SKM-1 (cell line): ENCODE measurements at regions not wholly inside any gene's neighbourhood (a gene's known extent, or its start where the extent isn't known, plus 50 kb on each side); places are given as distances from the start of the nearest gene placed in this dataset.
"Not testable (repeated sequence)": the region's sequence is repeated elsewhere in the genome, so short reads cannot be mapped to it uniquely, and the experiment has no call there.

Source experiments
- DNase-seq: peaks from one replicate; lab custom pipeline; 2025; ENCODE audit not compliant: unreplicated experiment; lab: John Stamatoyannopoulos, UW

- DNase-seq = not testable (repeated sequence)
Observed at GRCh38 chr2:111463956-111464355, 343.2 kb downstream of the BCL2L11 start.

GRCh38 chr2:111464367-111464766 lies 343.7 kb downstream of the BCL2L11 start:
- DNase-seq = not testable (repeated sequence)

- not testable (repeated sequence) for DNase-seq
Observed at GRCh38 chr2:111465521-111465920, 344.8 kb downstream of the BCL2L11 start.

- not testable (repeated sequence) for DNase-seq
Observed at GRCh38 chr2:111466744-111467143, 346.0 kb downstream of the BCL2L11 start.

GRCh38 chr2:111470924-111471323 lies 350.2 kb downstream of the BCL2L11 start:
- DNase-seq = not testable (repeated sequence)

GRCh38 chr2:111471791-111472530 lies 351.2 kb downstream of the BCL2L11 start:
- DNase-seq = not testable (repeated sequence)

GRCh38 chr2:111472844-111473403 lies 352.2 kb downstream of the BCL2L11 start:
- DNase-seq = not testable (repeated sequence)

- DNase-seq = not testable (repeated sequence)
Observed at GRCh38 chr2:111473522-111473921, 352.8 kb downstream of the BCL2L11 start.

GRCh38 chr2:111474198-111474705 lies 353.5 kb downstream of the BCL2L11 start:
- not testable (repeated sequence) for DNase-seq

GRCh38 chr2:111478335-111478734 lies 357.6 kb downstream of the BCL2L11 start:
- not testable (repeated sequence) for DNase-seq

- DNase-seq = not testable (repeated sequence)
Observed at GRCh38 chr2:111478871-111479318, 358.2 kb downstream of the BCL2L11 start.

- DNase-seq = not testable (repeated sequence)
Observed at GRCh38 chr2:111480016-111480625, 359.4 kb downstream of the BCL2L11 start.

- not testable (repeated sequence) for DNase-seq
Observed at GRCh38 chr2:111480633-111481032, 359.9 kb downstream of the BCL2L11 start.

- DNase-seq = not testable (repeated sequence)
Observed at GRCh38 chr2:111481219-111481618, 360.5 kb downstream of the BCL2L11 start.

- DNase-seq = not testable (repeated sequence)
Observed at GRCh38 chr2:111482987-111483679, 362.4 kb downstream of the BCL2L11 start.

- not testable (repeated sequence) for DNase-seq
Observed at GRCh38 chr2:111484097-111484496, 363.4 kb downstream of the BCL2L11 start.

- DNase-seq = not testable (repeated sequence)
Observed at GRCh38 chr2:111485895-111486294, 365.2 kb downstream of the BCL2L11 start.

- not testable (repeated sequence) for DNase-seq
Observed at GRCh38 chr2:111488451-111488850, 367.7 kb downstream of the BCL2L11 start.

- not testable (repeated sequence) for DNase-seq
Observed at GRCh38 chr2:111489460-111489859, 368.7 kb downstream of the BCL2L11 start.

- DNase-seq = not testable (repeated sequence)
Observed at GRCh38 chr2:111491181-111491580, 370.5 kb downstream of the BCL2L11 start.

- DNase-seq = not testable (repeated sequence)
Observed at GRCh38 chr2:111491614-111492013, 370.9 kb downstream of the BCL2L11 start.
